SH-SY5Y (cell line): ENCODE measurements at regions not wholly inside any gene's neighbourhood (a gene's known extent, or its start where the extent isn't known, plus 50 kb on each side); places are given as distances from the start of the nearest gene placed in this dataset.

Source experiments
- GATA2 ChIP-seq: IDR thresholded peaks from 2 replicates; pipeline ENCODE4 v1.6.1; 2011; ENCODE audit warnings: mild to moderate bottlenecking, low read depth, low read length
- GATA3 ChIP-seq: IDR thresholded peaks from 2 replicates; pipeline ENCODE4 v1.6.1; 2011; ENCODE audit warnings: low read depth, mild to moderate bottlenecking, low read length, moderate library complexity

DNA sequence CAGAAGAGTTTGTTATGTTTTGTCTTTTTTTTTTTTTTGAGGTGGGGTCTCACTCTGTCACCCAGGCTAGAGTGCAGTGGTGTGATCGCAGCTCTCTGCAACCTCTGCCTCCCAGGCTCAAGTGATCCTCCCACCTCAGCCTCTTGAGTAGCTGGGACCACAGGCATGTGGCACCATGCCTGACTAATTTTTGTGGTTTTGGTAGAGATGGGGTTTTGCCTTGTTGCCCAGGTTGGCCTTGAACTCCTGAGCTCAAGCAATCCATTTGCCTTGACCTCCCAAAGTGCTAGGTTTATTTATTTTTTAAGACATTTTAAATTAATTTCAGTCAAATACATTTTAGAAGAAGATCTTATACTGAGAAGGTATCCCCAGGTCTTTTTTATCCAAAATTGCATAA is 366.7 kb downstream of the KCNJ2 start:
- TF ChIP-seq GATA2: no peak
- TF ChIP-seq GATA3: no peak
